H9 (cell line): ENCODE measurements at regions not wholly inside any gene's neighbourhood (a gene's known extent, or its start where the extent isn't known, plus 50 kb on each side); places are given as distances from the start of the nearest gene placed in this dataset.
A peak's percentile ranks its signal among the peaks of the same experiment; 100 is the strongest.

Experiments used
- DNase-seq: peaks from one replicate; pipeline ENCODE4 v3.0.0-alpha.2; 2017
- H2AFZ ChIP-seq: one replicate; pipeline ENCODE4 v1.6.1; 2013; ENCODE audit warnings: mild to moderate bottlenecking, low read length, control low read depth, moderate library complexity
- H2AK5ac ChIP-seq: 2 replicates; pipeline ENCODE4 v1.6.1; 2013; ENCODE audit warnings: low read length, control low read depth, mixed read lengths; ENCODE audit not compliant: insufficient read length
- H2BK120ac ChIP-seq: one replicate; pipeline ENCODE4 v1.6.1; 2013; ENCODE audit warnings: low read depth, mild to moderate bottlenecking, low read length, control low read depth, inconsistent platforms; ENCODE audit not compliant: poor library complexity, severe bottlenecking
- H2BK12ac ChIP-seq: 2 replicates; pipeline ENCODE4 v1.6.1; 2013; ENCODE audit warnings: low read length, control low read depth, mixed read lengths, low read depth; ENCODE audit not compliant: insufficient read length
- H2BK15ac ChIP-seq: 2 replicates; pipeline ENCODE4 v1.6.1; 2013; ENCODE audit warnings: low read depth, low read length, control low read depth
- H2BK20ac ChIP-seq: one replicate; pipeline ENCODE4 v1.6.1; 2013; ENCODE audit warnings: low read depth, mild to moderate bottlenecking, low read length, control low read depth, inconsistent platforms; ENCODE audit not compliant: poor library complexity, severe bottlenecking
- H2BK5ac ChIP-seq: 2 replicates; pipeline ENCODE4 v1.6.1; 2013; ENCODE audit warnings: low read length, control low read depth, mixed read lengths; ENCODE audit not compliant: insufficient read length
- H3K14ac ChIP-seq: 2 replicates; pipeline ENCODE4 v1.6.1; 2013; ENCODE audit warnings: low read length, control low read depth; ENCODE audit not compliant: insufficient read depth
- H3K18ac ChIP-seq: 2 replicates; pipeline ENCODE4 v1.6.1; 2013; ENCODE audit warnings: low read depth, mild to moderate bottlenecking, mixed read lengths, low read length, control low read depth; ENCODE audit not compliant: insufficient read length
- H3K23ac ChIP-seq: 2 replicates; pipeline ENCODE4 v1.6.1; 2013; ENCODE audit warnings: low read length, control low read depth, mixed read lengths, low read depth; ENCODE audit not compliant: insufficient read length
- H3K23me2 ChIP-seq: 2 replicates; pipeline ENCODE4 v1.6.1; 2013; ENCODE audit warnings: low read depth, mild to moderate bottlenecking, mixed read lengths, low read length, control low read depth; ENCODE audit not compliant: insufficient read length, poor library complexity, severe bottlenecking
- H3K27ac ChIP-seq: 2 replicates; pipeline ENCODE4 v1.5.1; 2013; ENCODE audit warnings: low read length, control low read depth, mixed read lengths, low read depth; ENCODE audit not compliant: insufficient read length
- H3K27me3 ChIP-seq: 2 replicates; pipeline ENCODE4 v1.6.1; 2013; ENCODE audit warnings: low read length, control low read depth, inconsistent platforms; ENCODE audit not compliant: insufficient read depth
- H3K4ac ChIP-seq: 2 replicates; pipeline ENCODE4 v1.6.1; 2013; ENCODE audit warnings: low read depth, mild to moderate bottlenecking, control low read depth, inconsistent platforms, low read length, moderate library complexity
- H3K4me1 ChIP-seq: 2 replicates; pipeline ENCODE4 v1.6.1; 2013; ENCODE audit warnings: low read length, control low read depth, inconsistent platforms; ENCODE audit not compliant: insufficient read depth
- H3K4me2 ChIP-seq: 2 replicates; pipeline ENCODE4 v1.6.1; 2013; ENCODE audit warnings: low read length, control low read depth, mixed read lengths; ENCODE audit not compliant: insufficient read length, insufficient read depth
- H3K56ac ChIP-seq: 2 replicates; pipeline ENCODE4 v1.6.1; 2013; ENCODE audit warnings: low read depth, mild to moderate bottlenecking, mixed read lengths, low read length, control low read depth; ENCODE audit not compliant: insufficient read length
- H3K79me1 ChIP-seq: 2 replicates; pipeline ENCODE4 v1.6.1; 2013; ENCODE audit warnings: low read depth, mild to moderate bottlenecking, moderate library complexity, low read length, control low read depth, inconsistent platforms; ENCODE audit not compliant: insufficient read depth, poor library complexity, severe bottlenecking
- H3K79me2 ChIP-seq: 2 replicates; pipeline ENCODE4 v1.6.1; 2013; ENCODE audit warnings: low read length, control low read depth, inconsistent platforms; ENCODE audit not compliant: insufficient read depth
- H3K9ac ChIP-seq: 2 replicates; pipeline ENCODE4 v1.6.1; 2013; ENCODE audit warnings: low read length, control low read depth, mixed read lengths; ENCODE audit not compliant: insufficient read length; ENCODE audit errors: extremely low read depth
- H3K9me3 ChIP-seq: one replicate; pipeline ENCODE4 v1.6.1; 2013; ENCODE audit warnings: low read depth, low read length, inconsistent platforms; ENCODE audit not compliant: control insufficient read depth
- H3T11ph ChIP-seq: one replicate; pipeline ENCODE4 v1.6.1; 2013; ENCODE audit warnings: mild to moderate bottlenecking, low read length, control low read depth, inconsistent platforms
- H4K20me1 ChIP-seq: one replicate; pipeline ENCODE4 v1.6.1; 2013; ENCODE audit not compliant: control insufficient read depth, insufficient read length, insufficient read depth
- H4K5ac ChIP-seq: 2 replicates; pipeline ENCODE4 v1.6.1; 2013; ENCODE audit warnings: low read depth, mild to moderate bottlenecking, mixed read lengths, low read length, control low read depth; ENCODE audit not compliant: insufficient read length
- H4K8ac ChIP-seq: replicated peaks from 2 replicates; pipeline ENCODE4 v1.6.1; 2013; ENCODE audit warnings: low read length, control low read depth, mixed read lengths, low read depth; ENCODE audit not compliant: insufficient read length
- H4K91ac ChIP-seq: 2 replicates; pipeline ENCODE4 v1.6.1; 2013; ENCODE audit warnings: low read depth, mild to moderate bottlenecking, moderate library complexity, mixed read lengths, low read length, control low read depth; ENCODE audit not compliant: insufficient read length
- H3K27ac Mint-ChIP-seq, 3 experiments: 2 replicates in 2 of 3; 3 replicates in 1 of 3; pipeline ENCODE4 v1.8.0; 2020 to 2021; ENCODE audit warnings: mixed read lengths in 3 of 3, mild to moderate bottlenecking in 1 of 3, moderate library complexity in 1 of 3
- H3K27me3 Mint-ChIP-seq: 2 replicates; pipeline ENCODE4 v1.8.0; 2021; ENCODE audit warnings: low read depth, mild to moderate bottlenecking, moderate library complexity, mixed read lengths
- H3K36me3 Mint-ChIP-seq, 3 experiments: 2 replicates in 2 of 3; 3 replicates in 1 of 3; pipeline ENCODE4 v1.8.0; 2020 to 2021; ENCODE audit warnings: low read depth in 3 of 3, mixed read lengths in 3 of 3; ENCODE audit not compliant: insufficient read depth in 1 of 3
- H3K4me1 Mint-ChIP-seq, 2 experiments: 2 replicates each; pipeline ENCODE4 v1.8.0; 2020; ENCODE audit warnings: mixed read lengths in 2 of 2
- H3K4me3 Mint-ChIP-seq, 2 experiments: 2 replicates in 1 of 2; 3 replicates in 1 of 2; pipeline ENCODE4 v1.8.0; 2020 to 2021; ENCODE audit warnings: mild to moderate bottlenecking in 2 of 2, mixed read lengths in 2 of 2, moderate library complexity in 1 of 2
- H3K9me3 Mint-ChIP-seq, 2 experiments: 2 replicates in 1 of 2; 3 replicates in 1 of 2; pipeline ENCODE4 v1.8.0; 2020; ENCODE audit warnings: mild to moderate bottlenecking in 2 of 2, mixed read lengths in 2 of 2, moderate library complexity in 1 of 2
- WGBS: extraction: QIAGEN DNeasy Blood & Tissue Kit; methylation state at CpG from one replicate; pipeline ENCODE4 v1.1.7; 2013; ENCODE audit warnings: missing lambda C conversion rate, low lambda C conversion rate, mixed read lengths; ENCODE audit not compliant: insufficient read length; ENCODE audit errors: extremely low coverage; 5-methylcytosine and 5-hydroxymethylcytosine counted together
- TF ChIP-seq, protein P1 (sequence below): fragments of 200-600 bp; sonication (generic); conservative IDR thresholded peaks from 3 replicates; pipeline ENCODE4 v1.8.0; 2021; ENCODE audit warnings: antibody characterized with exemption, mild to moderate bottlenecking

DNA sequence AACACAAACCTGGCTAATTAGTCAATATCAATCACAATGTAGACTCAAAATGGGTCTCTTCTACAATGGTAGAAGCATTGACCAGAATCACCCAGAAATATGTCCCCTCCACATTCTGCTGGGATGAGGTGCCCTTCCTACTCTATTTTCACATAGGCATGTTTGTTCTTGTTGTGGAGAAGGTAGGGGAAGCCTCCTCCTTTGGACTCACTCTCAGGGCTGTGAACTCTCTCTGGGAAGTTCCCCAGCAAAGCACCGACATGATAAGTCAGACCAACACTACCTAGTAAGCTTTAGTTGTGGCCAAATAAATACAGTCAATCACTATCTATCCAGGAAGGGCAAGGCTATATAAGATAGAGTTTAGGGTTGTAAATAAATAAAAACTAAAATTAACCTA, 194.5 kb upstream of the UBL3 start:
- Histone ChIP-seq H4K8ac (no peak overlapping the region), H2BK12ac (no peak overlapping the region), H3K9me3 (no peaks in the 10 kb centered on the region), H3K56ac (no peak overlapping the region), H4K91ac (no peak overlapping the region), H3K79me1 (no peaks in the 10 kb centered on the region), H3K27ac (no peak overlapping the region), H4K20me1 (no peaks in the 10 kb centered on the region), H2AFZ (no peak overlapping the region), H2BK20ac (no peak overlapping the region), H3K23ac (no peak overlapping the region), H3K14ac (no peak overlapping the region), H2BK5ac (no peak overlapping the region), H3K4ac (no peak overlapping the region), H3K79me2 (no peaks in the 10 kb centered on the region), H3K23me2 (no peaks in the 10 kb centered on the region), H3K9ac (no peak overlapping the region), H2AK5ac (no peak overlapping the region), H3T11ph (no peak overlapping the region), H3K18ac (no peak overlapping the region), H2BK15ac (no peak overlapping the region), H2BK120ac (no peak overlapping the region), H4K5ac (no peak overlapping the region), H3K27me3 (0 out of 2 replicates have a peak, but pooled peaks cover 2% of the 10 kb centered on the region), H3K4me1 (no peaks in the 10 kb centered on the region), H3K4me2 (no peak overlapping the region)
- WGBS: no CpG with 5 or more reads among the region's 1 CpG
- DNase-seq: no peak
- Mint-ChIP-seq H3K4me1 (peaks cover 10 to 23% of the 10 kb centered on the region in 2 experiments), H3K27ac (peak overlapping the region in 1 of 3 experiments; percentile 72; a peak in 1 of 7 replicates), H3K27me3 (peaks cover 11% of the 10 kb centered on the region), H3K36me3 (peaks cover 0 to 4% (median 0%) of the 10 kb centered on the region in 3 experiments; a peak in 4 of 7 replicates), H3K4me3 (no peak overlapping the region), H3K9me3 (peaks cover 0 to 5% of the 10 kb centered on the region in 2 experiments; a peak in 3 of 5 replicates)
- TF ChIP-seq, protein P1, sequence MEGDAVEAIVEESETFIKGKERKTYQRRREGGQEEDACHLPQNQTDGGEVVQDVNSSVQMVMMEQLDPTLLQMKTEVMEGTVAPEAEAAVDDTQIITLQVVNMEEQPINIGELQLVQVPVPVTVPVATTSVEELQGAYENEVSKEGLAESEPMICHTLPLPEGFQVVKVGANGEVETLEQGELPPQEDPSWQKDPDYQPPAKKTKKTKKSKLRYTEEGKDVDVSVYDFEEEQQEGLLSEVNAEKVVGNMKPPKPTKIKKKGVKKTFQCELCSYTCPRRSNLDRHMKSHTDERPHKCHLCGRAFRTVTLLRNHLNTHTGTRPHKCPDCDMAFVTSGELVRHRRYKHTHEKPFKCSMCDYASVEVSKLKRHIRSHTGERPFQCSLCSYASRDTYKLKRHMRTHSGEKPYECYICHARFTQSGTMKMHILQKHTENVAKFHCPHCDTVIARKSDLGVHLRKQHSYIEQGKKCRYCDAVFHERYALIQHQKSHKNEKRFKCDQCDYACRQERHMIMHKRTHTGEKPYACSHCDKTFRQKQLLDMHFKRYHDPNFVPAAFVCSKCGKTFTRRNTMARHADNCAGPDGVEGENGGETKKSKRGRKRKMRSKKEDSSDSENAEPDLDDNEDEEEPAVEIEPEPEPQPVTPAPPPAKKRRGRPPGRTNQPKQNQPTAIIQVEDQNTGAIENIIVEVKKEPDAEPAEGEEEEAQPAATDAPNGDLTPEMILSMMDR: no peak
